Retina (tissue), 1 donor: ENCODE measurements at regions not wholly inside any gene's neighbourhood (a gene's known extent, or its start where the extent isn't known, plus 50 kb on each side); places are given as distances from the start of the nearest gene placed in this dataset.
"Not testable (repeated sequence)": the region's sequence is repeated elsewhere in the genome, so short reads cannot be mapped to it uniquely, and the experiment has no call there.

Experiments used
- DNase-seq: peaks from one replicate; pipeline ENCODE4 v3.0.0-alpha.2; 2016

DNA sequence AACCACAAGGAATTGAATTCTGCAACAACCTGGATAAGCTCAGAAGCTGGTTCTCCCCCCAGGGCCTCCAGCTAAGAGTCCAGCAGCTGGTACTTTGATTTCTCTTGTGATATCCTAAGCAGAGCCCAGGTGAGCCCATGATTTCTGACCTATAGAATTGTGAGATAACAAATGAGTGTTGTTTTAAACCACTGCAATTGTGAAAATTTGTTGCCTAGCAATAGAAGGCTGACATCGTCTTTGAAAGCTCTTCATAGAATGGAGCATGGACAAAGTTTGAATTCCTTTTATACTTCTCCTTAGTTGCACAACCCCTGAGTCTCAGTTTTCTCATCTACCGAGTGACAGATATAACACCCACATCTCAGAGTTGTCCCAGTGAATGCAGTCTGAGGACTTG, 129.9 kb downstream of the TEX36 start:
- no peak for DNase-seq

DNA sequence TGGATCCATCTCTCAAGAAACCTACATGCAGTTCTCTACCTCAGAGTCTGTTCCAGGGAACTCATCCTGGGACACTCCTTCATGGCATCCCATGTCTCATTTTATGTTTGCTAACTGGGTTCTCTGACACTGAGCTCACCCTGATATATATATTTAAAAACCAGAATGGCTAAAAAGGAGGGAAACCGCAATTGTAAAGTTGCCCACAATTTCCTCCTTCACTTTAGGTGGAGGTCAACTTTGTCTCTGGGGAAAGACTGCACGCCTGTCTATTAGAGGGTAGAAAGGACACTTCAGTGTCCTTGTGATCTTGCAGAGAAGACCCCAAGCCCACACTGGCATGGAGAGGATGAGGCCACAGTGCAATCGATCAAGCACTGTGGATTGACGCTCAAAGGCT, 131.7 kb downstream of the TEX36 start:
- DNase-seq, result no peak

GRCh38 chr10:125550362-125550761, 132.6 kb downstream of the TEX36 start:
- no peak for DNase-seq

DNA sequence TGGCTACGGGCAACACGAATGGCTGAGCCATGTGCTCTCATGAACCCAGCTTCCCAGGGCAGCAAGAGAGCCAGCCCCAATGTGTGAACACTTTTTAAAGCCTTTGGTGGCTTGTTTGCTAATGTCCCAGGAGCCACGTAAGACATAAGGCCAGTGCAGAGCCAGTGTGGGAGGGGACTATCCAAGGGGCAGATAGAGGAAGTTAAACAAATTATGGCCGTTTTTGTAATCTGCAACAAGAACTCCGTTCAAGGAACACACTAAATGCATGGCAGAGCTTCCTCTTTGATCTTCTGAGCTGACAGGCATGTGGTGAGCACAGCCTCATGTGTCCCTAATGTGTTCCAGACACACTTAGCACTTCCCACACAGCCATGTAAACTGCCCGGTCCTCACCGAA, 133.3 kb downstream of the TEX36 start:
- DNase-seq, result no peak

- no peak for DNase-seq
Observed at GRCh38 chr10:125548878-125549277, 134.1 kb downstream of the TEX36 start.

- no peak for DNase-seq
Observed at GRCh38 chr10:125548356-125548755, 134.6 kb downstream of the TEX36 start.

- DNase-seq, result no peak
Observed at GRCh38 chr10:125547010-125547650, 135.8 kb downstream of the TEX36 start.

GRCh38 chr10:125543796-125544195, 139.2 kb downstream of the TEX36 start:
- no peak for DNase-seq

DNA sequence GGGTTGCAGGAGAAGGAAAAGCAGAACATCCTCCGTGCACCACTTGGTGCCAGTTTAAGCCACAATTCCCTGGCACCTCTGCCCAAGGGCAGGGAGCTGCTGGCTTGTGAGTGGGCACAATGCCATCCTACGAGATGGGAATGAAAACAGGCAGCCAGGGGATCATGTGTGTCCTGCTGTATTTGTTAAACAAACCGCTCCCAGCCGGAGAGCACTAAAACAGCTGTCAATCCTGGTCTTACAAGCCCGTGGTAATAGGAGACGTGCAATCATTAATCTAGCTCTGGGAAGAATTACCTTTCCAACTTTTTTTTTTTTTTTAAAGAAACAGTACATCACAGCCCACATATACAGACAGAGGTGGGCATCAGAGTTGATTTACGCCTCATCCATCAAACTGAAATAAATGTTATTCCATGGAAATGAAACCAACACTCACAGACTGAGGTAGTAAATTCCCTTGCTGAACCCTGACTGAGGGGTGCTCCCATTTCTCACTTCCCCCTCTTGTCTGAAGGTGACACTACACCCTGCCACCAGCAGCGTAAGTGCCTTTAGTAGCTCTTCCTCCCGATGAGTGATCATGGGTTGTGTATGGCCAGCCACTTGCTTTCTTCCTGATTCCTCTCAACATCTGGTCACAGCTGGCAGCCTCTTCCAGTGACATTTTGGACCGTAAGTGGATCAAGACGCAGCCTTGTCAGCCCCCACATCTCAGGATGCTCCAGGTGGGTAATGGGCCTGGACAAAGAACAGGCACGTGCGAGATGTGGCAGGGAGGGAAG, 143.8 kb downstream of the TEX36 start:
- no peak for DNase-seq

DNA sequence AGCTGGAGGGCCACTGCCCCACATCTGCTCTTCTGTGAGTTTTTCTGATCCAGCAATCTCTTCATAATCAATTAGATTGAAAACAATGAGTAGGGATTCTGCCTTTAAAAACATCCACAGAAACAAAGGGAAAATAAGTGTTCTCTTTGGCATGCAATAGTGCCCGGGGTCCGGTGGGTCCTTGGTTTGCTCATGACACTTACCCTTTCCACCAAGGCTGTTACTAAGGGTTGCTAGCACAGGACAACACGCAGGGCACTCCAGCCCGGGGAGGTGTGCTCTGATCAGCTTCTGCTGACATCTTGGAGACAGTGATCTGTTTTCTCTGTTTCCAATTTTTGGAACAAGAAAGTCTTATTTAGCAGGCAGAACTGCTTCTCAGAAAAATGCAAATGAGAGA, 146.7 kb downstream of the TEX36 start:
- DNase-seq, result no peak

- DNase-seq, result no peak
Observed at GRCh38 chr10:125535559-125535958, 147.4 kb downstream of the TEX36 start.

DNA sequence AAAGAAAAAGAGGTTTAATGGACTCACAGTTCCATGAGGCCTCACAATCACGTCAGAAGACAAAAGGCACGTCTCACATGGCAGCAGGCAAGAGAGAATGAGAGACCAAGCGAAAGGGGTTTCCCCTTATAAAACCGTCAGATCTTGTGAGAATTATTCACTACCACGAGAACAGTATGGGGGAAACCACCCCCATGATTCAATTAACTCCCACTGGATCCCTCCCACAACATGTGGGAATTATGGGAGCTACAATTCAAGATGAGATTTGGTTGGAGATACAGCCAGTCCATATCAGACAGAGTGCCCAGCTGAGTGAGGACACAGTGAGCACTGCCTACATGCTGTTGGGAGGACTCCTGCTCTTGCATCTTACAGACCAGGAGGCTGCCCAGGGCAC, 148.4 kb downstream of the TEX36 start:
- no peak for DNase-seq

DNA sequence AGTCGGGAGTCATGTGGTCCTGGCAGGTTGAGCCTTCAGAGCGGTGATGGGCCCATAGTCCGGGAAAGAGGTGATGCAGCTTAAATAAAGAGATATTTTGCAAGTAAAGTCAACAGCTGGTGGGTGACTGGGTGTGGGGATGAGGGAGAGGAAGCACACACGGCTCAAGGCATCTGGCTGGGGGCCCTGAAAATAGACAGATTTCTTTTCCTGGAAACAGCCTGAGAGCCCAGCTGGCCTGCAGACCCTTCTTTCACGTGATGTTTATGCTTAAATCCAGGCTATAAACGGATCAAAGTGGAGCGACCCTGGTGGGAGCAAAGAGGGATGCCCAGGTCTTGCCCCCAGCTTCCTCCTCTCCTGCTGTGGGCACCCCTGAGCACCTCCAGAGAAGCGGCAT, 149.1 kb downstream of the TEX36 start:
- no peak for DNase-seq

- DNase-seq, result no peak
Observed at GRCh38 chr10:125531465-125531864, 151.5 kb downstream of the TEX36 start.

GRCh38 chr10:125523347-125523746, 159.6 kb downstream of the TEX36 start:
- no peak for DNase-seq

- DNase-seq, result no peak
Observed at GRCh38 chr10:125521721-125522680, 161.0 kb downstream of the TEX36 start.

- DNase-seq, result no peak
Observed at GRCh38 chr10:125520968-125521367, 162.0 kb downstream of the TEX36 start.

GRCh38 chr10:125518397-125518796, 164.6 kb downstream of the TEX36 start:
- not testable (repeated sequence) for DNase-seq

DNA sequence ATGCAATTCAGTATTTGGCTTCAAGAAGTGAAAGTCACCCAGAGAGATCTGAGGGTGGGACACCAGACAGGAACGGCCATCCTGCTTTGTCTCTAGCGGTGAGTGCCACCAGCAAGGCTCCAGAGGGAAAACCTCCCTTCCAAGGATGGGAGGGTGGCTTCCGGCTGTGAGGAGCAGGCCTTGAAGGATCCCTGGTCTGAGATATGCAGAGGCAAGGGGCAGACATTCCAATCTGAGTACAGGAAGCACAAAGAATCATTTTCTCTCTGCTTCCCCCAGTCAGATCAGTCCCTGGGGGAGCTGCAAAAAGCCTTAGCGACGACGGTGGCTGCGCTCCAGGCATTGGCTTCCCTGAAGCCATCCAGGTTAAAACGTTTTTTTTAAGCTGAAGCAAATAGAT, 167.4 kb downstream of the TEX36 start:
- no peak for DNase-seq

DNA sequence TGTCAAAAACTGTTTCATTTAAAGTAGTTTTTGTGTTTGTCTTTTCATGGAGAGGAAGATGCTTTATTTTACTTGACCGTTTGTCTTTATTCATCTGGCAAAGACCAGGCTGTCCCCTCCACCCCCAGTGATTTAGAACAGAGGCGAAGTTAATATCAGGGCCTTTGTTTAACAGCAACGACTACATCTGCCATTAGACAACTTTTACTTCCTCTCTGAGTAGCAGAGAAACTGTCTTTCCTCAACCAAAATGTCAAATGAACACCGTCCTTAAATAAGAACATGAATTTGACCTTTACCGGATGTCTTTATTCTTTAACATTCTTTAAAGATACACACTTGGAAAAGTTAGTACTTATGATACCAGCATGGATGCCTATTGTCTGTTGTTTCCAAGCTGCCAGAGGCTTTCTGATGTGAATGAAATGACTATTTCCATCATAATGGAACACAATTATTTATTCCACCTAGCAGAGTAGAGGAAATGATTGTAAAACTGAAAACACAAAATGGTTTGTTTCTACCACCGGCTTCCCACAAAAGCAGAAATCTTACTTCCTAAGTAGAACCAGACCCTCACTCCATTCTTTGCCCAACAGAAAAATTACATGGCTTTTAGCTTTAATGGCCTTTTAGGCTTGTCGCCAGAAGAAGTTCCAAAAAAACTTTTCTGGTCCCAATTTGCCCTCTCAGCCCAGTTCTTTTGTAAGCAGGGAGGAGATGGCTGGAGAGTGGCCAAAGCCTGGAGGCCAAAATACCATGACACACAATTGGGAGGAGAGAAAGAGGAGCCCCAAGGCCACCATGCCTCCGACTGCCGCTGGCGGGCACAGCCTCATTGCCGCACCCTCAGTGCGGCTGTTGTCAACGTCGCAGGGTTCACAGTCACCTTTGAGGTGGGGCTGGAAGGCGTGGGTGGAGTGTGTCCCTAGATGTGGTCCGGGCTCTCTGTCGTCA, 168.5 kb downstream of the TEX36 start:
- no peak for DNase-seq

- no peak for DNase-seq
Observed at GRCh38 chr10:125513429-125514182, 169.4 kb downstream of the TEX36 start.

DNA sequence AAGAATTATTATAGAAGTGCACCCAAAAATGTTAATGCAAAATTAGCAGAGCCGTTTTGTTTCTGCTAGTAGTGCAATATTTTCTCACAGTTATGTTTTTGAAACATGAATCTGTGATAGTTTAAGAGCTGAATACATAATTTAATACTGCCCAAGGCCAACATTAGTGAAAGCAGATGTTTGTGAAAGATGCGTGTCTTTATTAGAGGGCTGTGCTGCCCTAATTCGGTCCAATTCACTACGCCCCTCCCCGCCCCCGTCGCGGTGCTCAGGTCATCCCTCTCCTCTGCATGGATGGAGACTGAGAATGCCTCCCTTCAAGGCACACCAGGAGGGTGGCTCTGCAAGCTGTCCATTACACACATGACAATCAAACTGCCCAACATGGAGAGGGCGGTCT, 172.0 kb downstream of the TEX36 start:
- DNase-seq, result no peak
